Islet of Langerhans (tissue), 1 donor: ENCODE measurements at regions not wholly inside any gene's neighbourhood (a gene's known extent, or its start where the extent isn't known, plus 50 kb on each side); places are given as distances from the start of the nearest gene placed in this dataset.
A peak's percentile ranks its signal among the peaks of the same experiment; 100 is the strongest.

Experiments used
- FAIRE-seq: peaks from one replicate; lab custom pipeline; 2011; peaks lifted over from hg19 to GRCh38; lab: Jason Lieb, UNC

DNA sequence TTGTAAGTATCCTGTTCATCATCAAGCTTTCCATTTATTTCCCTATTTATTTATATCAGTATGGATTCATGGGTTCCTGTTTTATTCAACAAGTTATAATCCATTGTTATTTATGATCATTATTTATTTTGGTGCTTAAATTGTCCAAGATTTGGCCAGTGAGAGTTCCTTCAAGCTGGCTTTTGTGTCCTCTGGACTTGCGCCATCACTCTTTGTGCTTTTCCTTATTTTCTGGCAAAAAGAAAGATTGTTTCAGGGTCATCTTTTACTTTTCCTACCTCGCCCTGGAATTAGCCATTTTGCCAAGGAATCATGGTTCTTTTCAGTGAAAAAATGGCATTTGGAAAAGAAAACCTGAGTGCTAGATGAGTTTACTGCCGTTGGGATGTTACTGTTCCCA, 193.4 kb downstream of the ADAMTS15 start:
- FAIRE-seq, result no peak

DNA sequence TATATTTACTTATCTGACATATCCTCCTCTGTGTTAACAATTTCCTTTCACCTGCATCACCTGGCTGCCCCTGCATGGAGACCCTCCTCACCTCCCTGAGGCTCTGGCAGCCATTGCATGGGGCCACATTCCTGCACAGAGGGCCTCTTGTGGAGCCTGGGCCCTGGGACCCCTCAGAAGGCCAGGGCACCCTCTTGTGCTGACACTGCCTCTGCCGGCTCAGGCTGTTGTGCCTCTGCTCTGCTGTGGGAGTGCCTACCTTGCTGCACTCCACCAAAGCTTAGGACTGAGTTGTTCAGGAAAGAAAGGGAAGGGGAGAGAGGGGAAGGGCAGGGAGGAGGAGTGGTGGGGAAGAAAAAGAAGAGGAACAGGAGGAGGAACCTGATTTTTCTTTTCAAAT, 194.5 kb downstream of the ADAMTS15 start:
- no peak for FAIRE-seq

DNA sequence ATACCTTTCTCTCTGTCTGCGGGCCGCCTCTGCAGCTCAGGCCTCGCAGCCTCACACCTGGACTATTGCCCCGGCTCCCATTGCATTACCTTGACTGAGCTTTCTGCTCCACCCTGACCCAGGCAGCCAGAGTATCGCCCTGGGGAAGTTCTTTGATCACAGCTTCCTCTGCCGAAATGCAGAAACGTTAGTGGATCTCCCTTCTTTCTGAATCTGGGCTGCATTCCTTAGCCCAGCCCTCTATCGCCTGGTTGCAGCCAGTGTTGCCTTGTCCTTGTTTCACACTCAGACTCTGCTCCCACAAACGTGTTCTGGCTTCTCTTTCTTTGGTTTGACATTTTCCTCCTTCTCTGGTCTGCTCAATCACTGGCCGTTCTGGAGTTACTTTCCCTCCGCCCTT, 195.7 kb downstream of the ADAMTS15 start:
- FAIRE-seq, result no peak

DNA sequence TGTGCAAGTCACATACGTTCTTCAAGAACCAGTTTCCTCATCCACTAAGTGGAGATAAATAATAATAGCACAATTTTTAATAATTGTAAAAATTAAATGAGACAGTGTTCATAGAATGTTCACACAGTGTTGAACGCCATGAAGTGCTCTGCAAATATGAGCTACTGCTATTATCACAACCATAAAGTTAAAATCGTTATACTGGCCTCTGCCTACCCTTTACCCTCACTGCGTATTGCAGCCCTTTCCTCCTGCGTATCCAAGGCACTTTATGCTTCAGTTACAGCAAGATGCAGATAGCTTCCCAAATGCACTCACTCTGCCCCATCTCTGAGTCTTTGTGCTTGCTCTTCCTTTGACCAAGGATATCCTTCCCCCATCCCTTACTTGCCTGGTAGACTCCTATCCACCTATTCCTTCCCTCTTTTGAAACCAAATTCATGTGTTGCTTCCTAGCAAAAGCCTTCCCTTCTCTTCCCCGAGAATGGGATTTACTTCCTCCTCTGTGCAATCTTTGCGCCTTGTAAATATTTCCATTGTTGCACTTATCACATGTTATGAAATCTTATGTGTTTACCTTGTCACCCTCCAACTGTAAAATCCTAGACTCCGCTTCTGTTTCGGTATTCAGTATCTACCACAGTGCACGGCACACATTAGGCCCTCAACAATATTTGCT, 196.9 kb downstream of the ADAMTS15 start:
- FAIRE-seq, result no peak

DNA sequence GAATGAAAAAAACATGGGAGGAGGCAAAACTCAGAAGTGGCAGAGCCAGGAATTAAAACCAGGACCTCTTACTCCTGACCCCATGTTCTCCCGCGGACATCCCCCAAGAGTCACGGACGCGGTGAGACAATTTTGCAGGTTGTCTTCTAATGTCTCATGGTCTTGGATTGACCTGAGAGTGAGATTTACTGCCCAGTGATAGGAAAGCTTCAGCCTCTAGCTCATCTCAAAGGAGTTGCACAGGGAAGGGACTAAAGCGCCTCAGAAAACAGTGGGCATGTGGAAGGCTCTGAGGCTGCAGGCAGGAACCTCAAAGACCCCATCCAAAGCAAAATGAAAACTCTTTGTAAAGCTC, 197.4 kb downstream of the ADAMTS15 start:
- no peak for FAIRE-seq

DNA sequence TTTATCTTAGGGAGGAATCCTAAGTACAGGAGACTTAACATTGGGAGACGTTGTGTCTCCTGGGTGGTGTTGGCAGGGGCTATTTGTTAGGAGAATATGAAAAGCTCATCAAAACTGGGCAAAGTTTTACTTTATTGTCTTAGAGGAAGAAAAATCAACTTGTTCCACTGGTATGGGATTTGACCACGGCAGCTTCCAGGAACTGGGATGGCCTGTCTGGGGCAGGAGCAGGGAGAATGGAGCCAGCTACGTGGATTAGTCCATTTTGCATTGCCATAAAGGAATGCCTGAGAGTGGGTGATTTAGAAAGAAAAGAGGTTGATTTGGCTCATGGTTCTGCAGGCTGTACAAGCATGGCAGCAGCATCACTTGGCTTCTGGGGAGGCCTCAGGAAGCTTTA, 198.4 kb downstream of the ADAMTS15 start:
- no peak for FAIRE-seq

DNA sequence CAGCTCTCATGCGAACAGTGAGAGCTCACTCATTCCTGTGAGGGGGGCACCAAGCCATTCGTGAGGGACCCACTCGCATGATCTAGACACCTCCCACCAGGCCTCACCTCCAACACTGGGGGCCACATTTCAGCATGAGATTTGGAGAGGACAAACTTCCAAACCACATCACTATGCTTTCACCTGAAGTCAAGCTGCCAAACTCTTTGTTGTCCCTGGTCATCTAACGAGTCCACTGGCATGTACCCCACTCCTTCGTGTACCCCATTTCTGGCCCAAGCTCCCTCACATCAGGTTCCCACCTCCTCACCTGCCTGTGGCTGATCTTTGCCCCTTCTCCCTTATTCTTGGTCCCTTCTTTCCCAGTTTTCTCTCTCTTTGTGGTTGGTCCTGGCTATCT, 198.9 kb downstream of the ADAMTS15 start:
- FAIRE-seq, result no peak

DNA sequence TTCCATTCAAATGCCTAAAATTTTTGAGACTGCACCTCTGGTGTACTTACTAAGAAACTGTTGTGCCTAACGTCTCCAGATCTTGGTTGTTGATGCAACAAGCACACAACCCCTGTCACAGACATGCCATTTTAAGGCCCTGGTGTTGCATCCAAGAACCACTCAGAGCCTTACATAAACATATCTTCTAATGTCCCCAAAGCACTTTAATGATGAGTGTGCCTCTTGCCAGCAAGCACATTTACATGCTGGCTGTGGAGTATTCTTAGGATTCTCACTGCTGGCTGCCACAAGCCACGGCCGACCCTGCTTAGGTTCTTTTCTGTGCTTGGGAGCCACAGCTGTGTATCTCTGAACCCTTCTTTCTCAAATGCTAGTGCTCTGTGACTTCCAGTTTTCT, 201.4 kb downstream of the ADAMTS15 start:
- no peak for FAIRE-seq

DNA sequence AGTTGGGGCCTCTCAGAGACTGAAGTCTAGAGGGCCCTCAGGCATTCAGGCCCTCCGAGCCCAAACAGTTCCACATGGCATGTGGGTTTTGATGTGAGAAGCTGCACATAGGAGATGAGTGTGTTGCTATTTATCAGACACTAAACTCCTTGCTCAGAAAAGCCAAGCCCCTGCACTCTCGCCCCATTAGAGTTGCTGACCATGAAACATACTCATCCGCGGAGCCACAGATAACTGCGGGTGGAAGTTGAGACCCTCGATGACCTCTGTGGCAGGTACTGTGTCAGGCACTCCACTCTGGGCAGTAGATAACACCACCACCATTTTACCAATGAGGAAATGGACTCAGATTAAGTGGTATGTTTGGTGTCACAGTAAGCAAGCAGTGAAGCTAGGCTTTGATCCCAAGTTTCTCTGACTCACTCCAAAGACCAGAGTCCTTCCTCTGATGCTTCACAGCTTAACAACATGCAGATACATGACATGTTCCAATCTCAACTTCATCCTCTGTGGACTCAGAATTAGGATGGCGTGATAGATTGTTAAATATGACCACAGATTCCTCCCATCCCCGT, 202.1 kb downstream of the ADAMTS15 start:
- FAIRE-seq, result no peak

DNA sequence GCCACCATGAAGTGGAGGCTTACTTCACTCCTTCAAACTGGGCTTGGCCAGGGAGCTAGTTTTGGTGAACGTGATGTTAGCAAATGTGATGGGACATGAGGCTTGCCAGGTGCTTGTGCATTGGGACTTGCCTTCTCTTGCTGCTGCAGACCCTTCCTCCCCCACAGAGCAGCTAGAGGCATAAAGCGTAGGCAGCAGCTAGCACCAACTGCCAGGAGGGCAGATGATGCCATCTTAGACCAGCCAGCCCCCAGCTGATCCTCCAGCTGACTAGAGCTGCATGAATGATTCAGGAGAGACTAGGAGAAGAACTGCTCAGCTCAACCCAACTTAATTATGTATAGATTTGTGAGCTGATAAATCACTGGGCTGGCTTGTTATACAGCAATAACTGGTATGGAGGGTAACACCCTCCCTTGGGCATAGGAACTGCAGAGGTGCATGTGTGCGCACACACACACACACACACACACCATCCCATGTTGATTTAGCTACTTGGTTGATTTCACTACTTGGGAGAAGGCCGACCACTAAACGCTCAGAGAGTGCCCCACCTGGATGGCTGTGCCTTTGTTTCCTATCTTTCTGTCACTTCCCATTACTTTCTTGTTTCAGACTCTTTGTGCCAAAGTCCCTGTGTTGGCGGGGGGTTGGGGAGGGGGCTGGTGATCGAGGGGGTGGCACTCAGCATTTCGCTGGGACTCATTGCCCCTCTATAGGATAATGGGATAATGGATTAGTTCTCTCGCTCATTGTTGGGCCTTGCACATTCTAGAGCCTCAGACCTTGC, 202.8 kb downstream of the ADAMTS15 start:
- no peak for FAIRE-seq

DNA sequence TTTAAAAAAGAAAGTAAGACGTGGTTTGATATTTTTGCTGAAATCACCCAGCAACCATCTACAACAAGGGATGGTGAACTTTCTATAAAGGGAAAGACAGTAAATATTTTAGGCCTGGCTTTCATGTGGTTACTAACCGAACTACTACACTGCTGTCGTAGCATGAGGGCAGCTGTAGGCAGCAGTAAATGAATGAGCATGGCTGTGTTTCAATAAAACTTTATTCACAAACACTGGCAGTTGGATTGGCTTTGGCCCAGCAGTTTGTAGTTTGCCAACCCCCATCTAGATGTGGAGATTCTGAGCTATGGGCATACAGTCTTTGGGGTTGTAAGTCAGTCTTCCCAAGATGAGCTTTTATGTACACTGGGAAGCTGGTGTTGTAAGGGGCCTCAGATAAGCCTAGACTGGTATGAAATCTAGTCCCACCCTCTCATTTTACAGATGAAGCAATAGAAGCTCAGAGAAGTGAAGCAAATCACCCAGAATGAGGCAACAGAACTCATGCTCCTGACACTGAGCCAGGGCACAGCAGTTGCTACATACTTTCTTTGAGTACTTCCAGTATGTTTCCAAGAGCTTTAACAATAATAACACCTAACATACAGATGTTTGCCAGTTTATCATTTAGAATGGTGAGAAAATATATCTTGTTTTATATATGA, 204.4 kb downstream of the ADAMTS15 start:
- FAIRE-seq, result no peak

DNA sequence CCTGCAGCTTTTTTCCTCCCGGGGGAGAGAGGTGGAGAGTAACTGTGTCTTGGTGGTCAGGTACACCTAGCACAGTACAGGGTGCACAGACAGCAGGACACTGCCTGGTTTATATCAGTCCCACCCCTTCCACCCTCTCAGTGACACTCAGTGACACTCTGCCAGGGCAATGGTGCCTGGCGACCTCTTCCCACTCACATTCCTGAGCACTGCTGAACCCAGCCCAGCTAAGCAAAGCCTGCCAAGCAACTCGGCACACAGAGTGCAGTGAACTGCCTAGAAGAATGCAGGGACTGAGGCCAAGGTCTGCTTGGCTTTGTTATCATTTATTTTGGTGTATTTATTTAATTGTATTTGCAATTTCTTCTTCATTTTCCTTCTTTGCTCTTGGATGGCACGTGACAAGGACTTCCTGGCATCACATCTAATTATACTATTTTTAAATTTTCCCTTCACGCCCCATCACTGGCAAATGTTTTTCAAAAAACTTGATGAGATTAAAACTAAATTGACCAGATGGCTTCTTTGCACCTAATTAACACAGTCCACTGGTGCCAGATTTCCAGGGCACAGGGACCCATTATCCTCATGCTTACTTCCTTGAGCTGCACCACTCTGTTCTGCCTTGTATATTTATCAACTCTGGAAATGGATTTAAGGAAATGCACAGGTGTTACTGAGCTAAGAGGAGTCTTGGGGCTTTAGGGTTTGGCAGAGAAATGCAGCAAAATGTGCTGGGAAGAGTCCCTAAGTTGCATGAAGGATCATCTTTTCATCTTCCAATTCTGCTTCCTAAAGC, 205.6 kb downstream of the ADAMTS15 start:
- peak; percentile 89 for FAIRE-seq

DNA sequence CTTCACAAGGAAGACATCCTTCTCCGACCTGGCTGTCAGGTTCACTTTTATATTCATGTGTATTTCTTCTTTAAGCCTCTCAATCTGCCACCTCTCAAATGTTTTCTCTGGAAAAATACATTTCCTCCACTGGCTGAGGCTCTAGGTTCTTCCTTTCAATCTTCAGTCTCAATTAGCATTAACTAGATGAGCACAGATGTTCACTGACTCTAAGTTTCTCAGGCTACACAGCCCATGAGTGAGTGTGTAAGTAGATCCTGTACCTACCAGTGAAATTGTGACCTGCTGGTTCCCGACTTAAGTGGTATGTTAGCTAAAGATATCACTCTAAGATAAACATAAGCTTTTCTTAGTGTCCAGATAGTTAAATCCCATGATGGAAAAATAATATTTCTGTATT, 206.9 kb downstream of the ADAMTS15 start:
- no peak for FAIRE-seq

DNA sequence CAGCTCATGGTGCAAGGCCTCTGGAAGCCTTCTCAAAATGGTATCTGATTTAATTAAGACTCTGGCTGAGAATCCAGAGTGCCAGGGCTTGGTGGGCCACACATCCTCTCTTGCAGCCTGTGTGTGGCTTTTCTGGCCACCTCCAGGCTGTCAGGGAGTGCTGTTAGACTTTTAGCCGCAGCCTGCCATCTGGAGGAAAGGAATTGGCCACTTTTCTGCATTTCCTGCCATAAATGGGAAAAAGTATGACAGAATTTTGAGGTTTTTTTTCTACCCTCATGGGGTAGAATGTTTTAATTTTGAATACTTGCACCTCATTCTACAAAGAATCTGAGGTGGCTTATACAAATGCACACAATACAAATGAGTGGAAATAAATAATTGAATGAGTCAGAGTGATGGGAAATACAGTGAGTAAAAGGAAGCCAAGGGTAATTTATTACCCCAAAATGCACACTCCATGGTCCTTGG, 218.4 kb downstream of the ADAMTS15 start:
- FAIRE-seq, result no peak

DNA sequence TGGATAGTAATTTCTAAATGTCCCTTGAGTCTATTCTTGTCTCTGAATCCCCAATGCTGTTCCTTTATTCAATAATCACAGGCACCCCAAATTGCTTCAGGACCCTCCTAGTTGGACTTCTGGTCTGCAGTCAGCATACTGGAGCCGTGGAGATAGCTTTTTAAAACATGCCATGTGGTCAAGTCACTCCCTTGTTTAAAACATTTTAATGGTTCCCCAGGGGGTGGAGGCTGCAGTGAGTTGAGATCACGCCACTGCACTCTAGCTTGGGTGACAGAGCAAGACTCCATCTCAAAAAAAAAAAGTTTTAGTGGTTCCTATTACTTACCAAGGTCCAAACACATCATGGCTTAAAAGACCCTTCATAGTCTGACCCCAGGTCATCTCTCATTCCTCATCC, 220.3 kb downstream of the ADAMTS15 start:
- FAIRE-seq, result no peak

DNA sequence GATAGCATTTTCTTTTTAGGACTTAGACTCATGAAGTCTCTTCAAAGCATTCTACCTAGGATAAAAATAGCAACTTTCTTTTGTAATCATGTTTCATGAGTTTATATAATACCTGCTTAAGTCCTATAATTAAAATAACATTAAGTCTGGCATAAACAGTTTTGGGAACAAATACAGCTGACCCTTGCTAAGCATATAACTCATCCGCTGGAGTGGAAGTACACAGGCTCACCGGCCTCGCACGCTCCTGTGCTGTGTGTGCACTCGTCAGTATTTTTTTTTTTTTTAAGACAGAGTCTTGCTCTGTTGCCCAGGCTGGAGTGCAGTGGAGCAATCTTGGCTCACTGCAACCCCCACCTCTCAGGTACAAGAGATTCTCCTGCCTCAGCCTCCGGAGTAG, 221.8 kb downstream of the ADAMTS15 start:
- no peak for FAIRE-seq

DNA sequence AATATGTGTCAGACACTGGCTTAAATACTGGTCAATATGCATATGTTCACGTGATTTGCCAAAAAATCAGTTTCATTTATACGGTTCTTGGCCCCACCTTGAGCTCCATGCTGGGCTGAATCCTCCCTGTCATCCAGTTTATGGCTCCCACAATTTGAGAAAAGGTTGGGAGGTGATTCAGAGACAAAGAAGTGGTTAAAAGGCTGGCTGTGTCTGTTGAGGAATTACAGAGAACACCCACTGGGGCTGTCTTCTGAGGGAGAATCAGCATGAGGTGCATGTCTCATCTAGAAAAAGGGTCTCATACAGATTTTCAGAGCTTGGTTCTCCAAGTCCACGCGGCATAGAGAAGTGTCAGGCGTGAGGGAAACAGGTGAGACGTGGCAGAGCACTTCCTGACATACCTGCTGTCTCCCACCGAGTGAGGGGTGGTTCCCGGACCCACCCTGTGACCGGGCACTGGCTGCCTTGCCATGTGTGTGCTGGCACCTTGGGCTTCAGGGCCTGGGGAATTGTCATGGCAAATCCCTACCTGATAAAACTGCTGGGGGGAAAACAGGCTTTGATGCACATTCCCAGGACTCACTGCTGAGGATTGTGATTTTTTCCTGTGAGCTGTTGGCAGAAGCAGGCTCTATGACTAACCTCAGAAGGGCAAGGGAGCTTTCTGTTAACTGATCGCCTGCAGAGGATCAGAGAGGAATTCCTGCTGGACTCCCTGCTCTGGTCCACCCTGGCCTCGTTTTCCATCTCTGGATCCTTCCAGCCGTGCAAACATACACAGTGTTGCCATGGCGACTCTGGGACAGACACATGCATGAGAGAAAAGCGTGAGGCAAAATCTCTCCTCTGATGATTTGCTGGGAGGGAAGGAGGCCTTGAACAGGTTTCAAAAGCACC, 223.6 kb downstream of the ADAMTS15 start:
- FAIRE-seq, result no peak

DNA sequence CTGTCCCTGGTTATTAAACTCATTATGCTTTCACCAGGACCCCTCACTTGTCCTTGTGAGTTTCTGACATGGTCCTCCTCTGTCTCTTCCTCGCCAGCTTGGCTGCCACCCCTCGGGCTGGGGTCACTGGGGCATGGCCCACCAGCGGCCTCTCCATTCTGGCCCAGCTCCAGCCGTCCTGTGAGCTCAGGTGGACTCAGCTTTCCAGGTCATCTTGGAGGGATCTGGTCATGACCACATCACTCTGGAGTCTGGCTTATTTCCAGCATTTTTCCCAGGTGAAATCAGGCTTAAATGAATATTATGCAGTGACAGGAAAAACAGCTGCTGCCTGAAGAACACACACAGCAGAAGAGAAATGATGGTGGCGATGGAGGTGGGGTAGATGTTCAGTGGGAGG, 224.5 kb downstream of the ADAMTS15 start:
- FAIRE-seq, result no peak

DNA sequence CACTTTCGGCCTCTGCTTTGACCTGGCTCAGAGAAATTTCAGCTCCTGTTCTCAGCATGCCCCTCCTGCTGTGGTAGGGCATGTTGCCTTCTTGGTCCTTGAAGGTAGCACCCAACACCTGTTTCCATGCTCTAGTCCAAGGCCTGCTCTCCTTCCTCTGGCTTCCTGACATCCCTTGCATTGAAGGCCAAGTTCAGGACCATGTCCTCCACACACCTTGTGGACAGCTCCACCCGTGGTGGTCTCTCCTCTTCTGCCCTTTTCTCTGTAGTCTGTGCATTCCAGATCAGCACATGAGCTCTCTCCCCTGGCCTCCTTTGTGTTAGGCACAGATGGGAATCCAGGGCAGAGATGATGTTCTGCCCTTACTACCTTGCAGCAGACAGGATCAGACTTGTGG, 225.3 kb downstream of the ADAMTS15 start:
- FAIRE-seq, result no peak

DNA sequence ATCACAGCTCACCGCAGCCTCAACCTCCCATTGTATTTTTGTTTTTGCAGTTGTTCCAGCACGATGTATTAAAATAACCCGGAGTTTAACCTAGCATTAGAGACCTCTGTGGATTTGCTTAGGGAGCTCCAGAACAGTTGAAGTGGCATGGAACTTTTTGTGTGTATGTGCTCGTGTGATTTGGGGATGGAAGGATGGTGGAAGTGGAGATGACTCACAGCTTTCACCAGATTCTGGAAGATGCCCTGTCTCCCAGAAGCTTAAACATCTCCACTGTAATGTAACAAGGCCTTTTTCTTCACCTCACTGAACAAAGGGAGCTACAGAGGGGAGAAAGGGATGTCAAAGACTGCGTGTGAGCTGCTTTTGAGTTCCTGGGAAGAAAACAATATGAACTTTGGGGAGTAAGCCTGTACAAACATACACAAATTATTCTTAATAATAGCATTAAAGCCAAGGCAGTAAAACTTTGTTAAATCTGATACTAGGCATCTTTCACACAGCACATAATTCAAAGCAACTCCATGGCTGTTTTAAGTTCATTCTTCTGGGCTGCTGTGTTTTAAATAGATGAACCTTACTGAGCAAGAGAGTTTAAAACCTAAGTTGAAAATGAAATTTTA, 226.4 kb downstream of the ADAMTS15 start:
- FAIRE-seq, result no peak

DNA sequence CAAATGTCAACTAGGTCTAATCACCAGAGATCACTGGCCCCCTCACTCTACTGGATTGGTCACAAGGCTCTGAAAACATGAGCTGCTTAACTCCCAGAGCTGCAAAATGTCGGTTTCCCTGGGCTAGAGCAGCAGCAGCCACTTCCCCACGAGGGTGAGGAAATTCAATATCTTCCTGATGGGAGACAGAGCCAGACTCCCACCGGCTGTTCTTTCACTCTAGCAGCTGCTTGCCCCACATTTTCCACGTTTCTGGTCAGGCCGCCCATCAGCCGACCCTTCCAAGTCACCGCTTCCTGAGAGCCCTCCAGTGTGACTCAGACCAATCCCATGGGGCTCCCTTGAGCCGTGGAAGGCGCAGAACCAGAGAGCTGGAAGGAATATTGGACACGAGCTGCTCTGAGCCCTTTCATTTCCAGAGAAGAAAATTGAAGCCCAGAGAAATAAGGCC, 227.0 kb downstream of the ADAMTS15 start:
- no peak for FAIRE-seq
